ENCODE measurements at regions not wholly inside any gene's neighbourhood (a gene's known extent, or its start where the extent isn't known, plus 50 kb on each side); places are given as distances from the start of the nearest gene placed in this dataset.

- H3K4me3 ChIP-seq: no peak overlapping the region
- DNase-seq (ENCODE audit: low spot score in 2 of 2): no peak
- H3K27ac ChIP-seq: no peak overlapping the region
- peaks cover 0 to 18% (median 2%) of the 10 kb centered on the region in 4 donors for H3K9me3 ChIP-seq
- TF ChIP-seq EP300 (IDR thresholded peaks at IDR 0.05): no peak
- TF ChIP-seq CTCF (IDR thresholded peaks at IDR 0.05): no peak
- TF ChIP-seq POLR2A (IDR thresholded peaks at IDR 0.05): no peak
- no peaks in the 10 kb centered on the region for H3K36me3 ChIP-seq
- no peaks in the 10 kb centered on the region for H3K27me3 ChIP-seq
- no peaks in the 10 kb centered on the region for H3K4me1 ChIP-seq
These were observed 89.5 kb upstream of the KCTD3 start for GRCh38 chr1:215477632-215478031.

GRCh38 chr1:215479567-215479966, 87.5 kb upstream of the KCTD3 start:
- Histone ChIP-seq H3K27me3 (no peaks in the 10 kb centered on the region), H3K4me1 (no peaks in the 10 kb centered on the region), H3K27ac (no peak overlapping the region), H3K36me3 (no peaks in the 10 kb centered on the region), H3K9me3 (peaks cover 0 to 18% (median 2%) of the 10 kb centered on the region in 4 donors), H3K4me3 (no peak overlapping the region)
- TF ChIP-seq POLR2A (IDR thresholded peaks at IDR 0.05): no peak
- no peak for TF ChIP-seq EP300 (IDR thresholded peaks at IDR 0.05)
- TF ChIP-seq CTCF (IDR thresholded peaks at IDR 0.05): no peak
- DNase-seq (ENCODE audit: low spot score in 2 of 2): no peak

GRCh38 chr1:215482079-215482478, 85.0 kb upstream of the KCTD3 start:
- Histone ChIP-seq H3K4me3 (no peak overlapping the region), H3K4me1 (no peaks in the 10 kb centered on the region), H3K27me3 (no peaks in the 10 kb centered on the region), H3K27ac (no peak overlapping the region), H3K9me3 (peaks cover 0 to 15% (median 2%) of the 10 kb centered on the region in 4 donors), H3K36me3 (no peaks in the 10 kb centered on the region)
- DNase-seq (ENCODE audit: low spot score in 2 of 2): no peak
- WGBS, 2 donors: 87 to 90% methylated on average over 2 of the region's 2 CpGs
- TF ChIP-seq EP300 (IDR thresholded peaks at IDR 0.05): no peak
- no peak for TF ChIP-seq POLR2A (IDR thresholded peaks at IDR 0.05)
- TF ChIP-seq CTCF (IDR thresholded peaks at IDR 0.05): no peak

GRCh38 chr1:215484171-215484939, 82.7 kb upstream of the KCTD3 start:
- Histone ChIP-seq H3K27me3 (no peaks in the 10 kb centered on the region), H3K27ac (no peak overlapping the region), H3K36me3 (no peaks in the 10 kb centered on the region), H3K4me1 (no peaks in the 10 kb centered on the region), H3K4me3 (no peak overlapping the region), H3K9me3 (no peaks in the 10 kb centered on the region)
- DNase-seq (ENCODE audit: low spot score in 2 of 2): no peak
- 38 to 42% methylated on average over 4 of the region's 4 CpGs for WGBS, 2 donors
- no peak for TF ChIP-seq CTCF (IDR thresholded peaks at IDR 0.05)
- no peak for TF ChIP-seq EP300 (IDR thresholded peaks at IDR 0.05)
- no peak for TF ChIP-seq POLR2A (IDR thresholded peaks at IDR 0.05)

GRCh38 chr1:215487466-215487865, 79.6 kb upstream of the KCTD3 start:
- H3K9me3 ChIP-seq: peaks cover 0 to 3% (median 0%) of the 10 kb centered on the region in 4 donors
- TF ChIP-seq EP300 (IDR thresholded peaks at IDR 0.05) (no peak), POLR2A (IDR thresholded peaks at IDR 0.05) (no peak), CTCF (IDR thresholded peaks at IDR 0.05) (no peak)
- H3K27me3 ChIP-seq: no peaks in the 10 kb centered on the region
- 78 to 94% methylated on average over 1 of the region's 1 CpG for WGBS, 2 donors
- H3K4me1 ChIP-seq: no peaks in the 10 kb centered on the region
- no peak for DNase-seq (ENCODE audit: low spot score in 2 of 2)
- no peaks in the 10 kb centered on the region for H3K36me3 ChIP-seq
- H3K27ac ChIP-seq: no peak overlapping the region
- H3K4me3 ChIP-seq: no peak overlapping the region

Data from tibial nerve (tissue), 4 donors.